ENCODE measurements at regions not wholly inside any gene's neighbourhood (a gene's known extent, or its start where the extent isn't known, plus 50 kb on each side); places are given as distances from the start of the nearest gene placed in this dataset.

GRCh38 chr17:70278844-70279462 is 109.6 kb downstream of the KCNJ2 start:
- TF ChIP-seq CTCF (IDR thresholded peaks at IDR 0.05) (no peak), POLR2A (IDR thresholded peaks at IDR 0.05) (no peak), POLR2AphosphoS5 (IDR thresholded peaks at IDR 0.05) (no peak), EP300 (IDR thresholded peaks at IDR 0.05) (no peak)

Data from stomach (tissue), 4 donors.